GM19468 (cell line): ENCODE measurements at regions not wholly inside any gene's neighbourhood (a gene's known extent, or its start where the extent isn't known, plus 50 kb on each side); places are given as distances from the start of the nearest gene placed in this dataset.

Experiments used
- ATAC-seq: cut with Tn5 transposase; IDR thresholded peaks from one replicate; pipeline ENCODE4 v1.9.1; 2021; ENCODE audit warnings: mild to moderate bottlenecking, moderate library complexity, moderate number of reproducible peaks; ENCODE audit not compliant: unreplicated experiment; ENCODE audit errors: extremely low read depth

GRCh38 chr4:95985791-95986550, 146.1 kb downstream of the PDHA2 start:
- ATAC-seq = no peak

- ATAC-seq = no peak
These were observed 148.0 kb downstream of the PDHA2 start for GRCh38 chr4:95987851-95988250.

- ATAC-seq = no peak
These were observed 158.4 kb downstream of the PDHA2 start for GRCh38 chr4:95998311-95998710.

- no peak for ATAC-seq
These were observed 164.3 kb downstream of the PDHA2 start for GRCh38 chr4:96003951-96004740.

- ATAC-seq = no peak
These were observed 169.7 kb downstream of the PDHA2 start for GRCh38 chr4:96009427-96010119.

GRCh38 chr4:96012687-96013086, 172.8 kb downstream of the PDHA2 start:
- ATAC-seq = no peak

- ATAC-seq = no peak
These were observed 176.9 kb downstream of the PDHA2 start for GRCh38 chr4:96016634-96017299.

GRCh38 chr4:96025011-96025410, 185.1 kb downstream of the PDHA2 start:
- no peak for ATAC-seq

GRCh38 chr4:96035727-96036126, 195.8 kb downstream of the PDHA2 start:
- ATAC-seq = no peak

GRCh38 chr4:96036781-96037180, 196.9 kb downstream of the PDHA2 start:
- ATAC-seq = no peak

- ATAC-seq = no peak
These were observed 197.8 kb downstream of the PDHA2 start for GRCh38 chr4:96037705-96038104.

- no peak for ATAC-seq
These were observed 199.3 kb downstream of the PDHA2 start for GRCh38 chr4:96039217-96039616.

GRCh38 chr4:96039803-96040436, 200.0 kb downstream of the PDHA2 start:
- no peak for ATAC-seq

GRCh38 chr4:96044971-96045370, 205.1 kb downstream of the PDHA2 start:
- no peak for ATAC-seq

GRCh38 chr4:96052827-96053226, 212.9 kb downstream of the PDHA2 start:
- no peak for ATAC-seq

GRCh38 chr4:96056346-96056934, 216.5 kb downstream of the PDHA2 start:
- ATAC-seq = no peak

- no peak for ATAC-seq
These were observed 223.7 kb downstream of the PDHA2 start for GRCh38 chr4:96063639-96064038.

GRCh38 chr4:96073461-96073860, 233.6 kb downstream of the PDHA2 start:
- ATAC-seq = no peak

GRCh38 chr4:96092151-96092705, 252.3 kb downstream of the PDHA2 start:
- peak; percentile 55 for ATAC-seq
